Right atrium auricular region (tissue), 2 donors: ENCODE measurements at regions not wholly inside any gene's neighbourhood (a gene's known extent, or its start where the extent isn't known, plus 50 kb on each side); places are given as distances from the start of the nearest gene placed in this dataset.

ENCODE experiments used
- DNase-seq: peaks from one replicate; pipeline ENCODE4 v3.0.0-alpha.2; 2019; ENCODE audit warnings: low spot score
- H3K27ac ChIP-seq, 2 donors: fragments of 200-600 bp; sonication (generic); 1 replicate in 1 of 2; 2 replicates in 1 of 2; pipeline ENCODE4 v1.5.1; 2016 to 2019
- H3K27me3 ChIP-seq, 2 donors: fragments of 200-600 bp; sonication (generic); one replicate each; pipeline versions ENCODE4 v1.5.1 to v1.6.0; 2017 to 2019
- H3K36me3 ChIP-seq: fragments of 200-600 bp; sonication (generic); one replicate; pipeline ENCODE4 v1.5.1; 2016
- H3K4me1 ChIP-seq, 2 donors: fragments of 200-600 bp; sonication (generic); one replicate each; pipeline versions ENCODE4 v1.5.1 to v1.6.0; 2017 to 2019
- H3K4me3 ChIP-seq, 2 donors: fragments of 200-600 bp; sonication (generic); 1 replicate in 1 of 2; 2 replicates in 1 of 2; pipeline ENCODE4 v1.5.1; 2017 to 2019; ENCODE audit warnings: mild to moderate bottlenecking in 1 of 2, moderate library complexity in 1 of 2
- H3K9me3 ChIP-seq, 2 donors: fragments of 200-600 bp; sonication (generic); one replicate each; pipeline ENCODE4 v1.5.1; 2019
- CTCF ChIP-seq, 2 donors: fragments of 200-600 bp; sonication (generic); IDR thresholded peaks; one replicate each; pipeline ENCODE4 v1.5.1; 2019; ENCODE audit warnings: antibody characterized with exemption in 2 of 2

GRCh38 chr4:1534095-1534872, 128.0 kb upstream of the NKX1-1 start:
- no peaks in the 10 kb centered on the region for H3K27me3 ChIP-seq
- no peaks in the 10 kb centered on the region for H3K36me3 ChIP-seq
- no peaks in the 10 kb centered on the region for H3K9me3 ChIP-seq
- no peak overlapping the region for H3K4me3 ChIP-seq
- H3K4me1 ChIP-seq: no peaks in the 10 kb centered on the region
- H3K27ac ChIP-seq: no peak overlapping the region
- no peak for TF ChIP-seq CTCF (IDR thresholded peaks at IDR 0.05)
- no peak for DNase-seq

- no peak overlapping the region for H3K27ac ChIP-seq
- DNase-seq: no peak
- no peaks in the 10 kb centered on the region for H3K9me3 ChIP-seq
- H3K4me1 ChIP-seq: no peaks in the 10 kb centered on the region
- TF ChIP-seq CTCF (IDR thresholded peaks at IDR 0.05): no peak
- no peaks in the 10 kb centered on the region for H3K27me3 ChIP-seq
- no peaks in the 10 kb centered on the region for H3K36me3 ChIP-seq
- no peak overlapping the region for H3K4me3 ChIP-seq
Measured at GRCh38 chr4:1533501-1534064, 127.3 kb upstream of the NKX1-1 start.

GRCh38 chr4:1532549-1533395, 126.5 kb upstream of the NKX1-1 start:
- Histone ChIP-seq H3K9me3 (no peaks in the 10 kb centered on the region), H3K4me3 (no peak overlapping the region), H3K27me3 (no peaks in the 10 kb centered on the region), H3K36me3 (no peaks in the 10 kb centered on the region), H3K27ac (no peak overlapping the region), H3K4me1 (no peaks in the 10 kb centered on the region)
- TF ChIP-seq CTCF (IDR thresholded peaks at IDR 0.05): no peak
- no peak for DNase-seq

GRCh38 chr4:1531683-1532548, 125.7 kb upstream of the NKX1-1 start:
- H3K4me3 ChIP-seq: no peak overlapping the region
- no peaks in the 10 kb centered on the region for H3K27me3 ChIP-seq
- H3K27ac ChIP-seq: no peak overlapping the region
- TF ChIP-seq CTCF (IDR thresholded peaks at IDR 0.05): no peak
- no peaks in the 10 kb centered on the region for H3K4me1 ChIP-seq
- H3K9me3 ChIP-seq: no peaks in the 10 kb centered on the region
- no peak for DNase-seq
- no peaks in the 10 kb centered on the region for H3K36me3 ChIP-seq

GRCh38 chr4:1530356-1530755, 124.1 kb upstream of the NKX1-1 start:
- H3K27ac ChIP-seq: no peak overlapping the region
- no peak overlapping the region for H3K4me3 ChIP-seq
- TF ChIP-seq CTCF (IDR thresholded peaks at IDR 0.05): no peak
- peaks cover 0 to 4% of the 10 kb centered on the region in 2 donors for H3K9me3 ChIP-seq
- H3K27me3 ChIP-seq: no peaks in the 10 kb centered on the region
- DNase-seq: no peak
- no peaks in the 10 kb centered on the region for H3K36me3 ChIP-seq
- no peaks in the 10 kb centered on the region for H3K4me1 ChIP-seq
